ENCODE measurements at regions not wholly inside any gene's neighbourhood (a gene's known extent, or its start where the extent isn't known, plus 50 kb on each side); places are given as distances from the start of the nearest gene placed in this dataset.

- Histone ChIP-seq H3K9me3 (replicated peaks; ENCODE audit: control insufficient read depth, insufficient read depth, low read length) (no peaks in the 10 kb centered on the region), H2AFZ (ENCODE audit: low read depth, low read length) (no peak overlapping the region), H3K27ac (ENCODE audit: insufficient read depth, low read depth, low read length) (no peak overlapping the region), H3K4me2 (ENCODE audit: insufficient read depth, low read length) (no peak overlapping the region), H4K20me1 (replicated peaks; ENCODE audit: control insufficient read depth, extremely low read depth, insufficient read depth, low read length) (no peaks in the 10 kb centered on the region), H3K4me3 (replicated peaks in 1 of 3; ENCODE audit: insufficient read depth in 1 of 3, low read depth in 1 of 3, low read length in 3 of 3) (no peak overlapping the region), H3K9me1 (replicated peaks; ENCODE audit: control insufficient read depth, extremely low read depth, insufficient read depth, low read length) (no peaks in the 10 kb centered on the region), H3K36me3 (ENCODE audit: control insufficient read depth in 2 of 2, extremely low read depth in 1 of 2, insufficient read depth in 2 of 2, low read length in 2 of 2) (no peaks in the 10 kb centered on the region), H3K9ac (replicated peaks; ENCODE audit: extremely low read depth, insufficient read depth, low read length) (no peak overlapping the region), H3K79me2 (ENCODE audit: control insufficient read depth, insufficient read depth, low read length) (no peaks in the 10 kb centered on the region), H3K4me1 (ENCODE audit: control insufficient read depth, extremely low read depth, insufficient read depth, low read length) (no peaks in the 10 kb centered on the region), H3K27me3 (ENCODE audit: control insufficient read depth in 2 of 2, insufficient read depth in 2 of 2, low read length in 2 of 2) (no peaks in the 10 kb centered on the region)
- CTCF ChIA-PET = no interaction called here
- no peak for DNase-seq (ENCODE audit: low read depth, low spot score)
- BruUV-seq (replicated peaks) = no TSS peak
- dilution Hi-C loops (cut with MboI; ENCODE audit: extremely low pct_ligation_motif_present, low sequenced_read_pairs) (no loop called here), intact Hi-C loops (cut with micrococcal nuclease) (no loop called here)
- POLR2A ChIA-PET = no interaction called here
- FAIRE-seq = no peak
- TF ChIP-seq FOS (IDR thresholded peaks at IDR 0.05; ENCODE audit: borderline replicate concordance, insufficient read depth, low read length) (no peak), EZH2 (IDR thresholded peaks at IDR 0.05; ENCODE audit: borderline replicate concordance, low read depth, low read length, severe bottlenecking) (no peak), POLR2AphosphoS5 (IDR thresholded peaks at IDR 0.05; ENCODE audit: insufficient read depth, low read depth, low read length) (no peak), MAX (IDR thresholded peaks at IDR 0.05; ENCODE audit: insufficient read depth, insufficient read length) (no peak), CTCF (IDR thresholded peaks at IDR 0.05; ENCODE audit: extremely low read depth in 1 of 2, insufficient read depth in 1 of 2, low read depth in 1 of 2, low read length in 2 of 2) (no peak), JUN (IDR thresholded peaks at IDR 0.05; ENCODE audit: borderline replicate concordance, insufficient read depth, insufficient read length, low read depth) (no peak), POLR2A (IDR thresholded peaks at IDR 0.05; ENCODE audit: low read depth, low read length) (no peak), MYC (IDR thresholded peaks at IDR 0.05; ENCODE audit: low read depth, low read length) (no peak), GATA2 (IDR thresholded peaks at IDR 0.05; ENCODE audit: insufficient read depth, insufficient read length, low read depth, low read length) (no peak)
Observed at GRCh38 chr5:142385194-142385593, 60.4 kb upstream of the SPRY4 start.
